ENCODE measurements at regions not wholly inside any gene's neighbourhood (a gene's known extent, or its start where the extent isn't known, plus 50 kb on each side); places are given as distances from the start of the nearest gene placed in this dataset.

GRCh38 chr10:42949287-42949686, 127.6 kb upstream of the RET start:
- H4K20me1 ChIP-seq (ENCODE audit: control insufficient read depth, insufficient read depth, insufficient read length): no peaks in the 10 kb centered on the region
- H3K9me3 Mint-ChIP-seq: peaks cover 4 to 7% of the 10 kb centered on the region in 2 experiments; a peak in 4 of 5 replicates
- H2BK15ac ChIP-seq (ENCODE audit: low read depth, low read length): no peak overlapping the region
- H2BK5ac ChIP-seq (ENCODE audit: insufficient read length, low read length): no peak overlapping the region
- H3K79me1 ChIP-seq (ENCODE audit: insufficient read depth, low read depth, low read length, poor library complexity, severe bottlenecking): no peaks in the 10 kb centered on the region
- no peak overlapping the region for H3K4me3 Mint-ChIP-seq
- H3K27ac ChIP-seq (ENCODE audit: insufficient read length, low read depth, low read length): no peak overlapping the region
- no peak overlapping the region for H4K5ac ChIP-seq (ENCODE audit: insufficient read length, low read depth, low read length)
- H3K36me3 Mint-ChIP-seq (ENCODE audit: insufficient read depth in 1 of 3, low read depth in 3 of 3): peaks cover 0 to 2% (median 0%) of the 10 kb centered on the region in 3 experiments; a peak in 2 of 7 replicates
- peaks cover 15% of the 10 kb centered on the region for H3K27me3 Mint-ChIP-seq (ENCODE audit: low read depth)
- no CpG with 5 or more reads among the region's 2 CpGs for WGBS (ENCODE audit: extremely low coverage, insufficient read length, low lambda C conversion rate)
- peaks cover 4% of the 10 kb centered on the region; the same call in 1 of the 2 replicates for H3K4me1 ChIP-seq (ENCODE audit: insufficient read depth, low read length)
- no peak overlapping the region for H3K4me2 ChIP-seq (ENCODE audit: insufficient read depth, insufficient read length, low read length)
- H3K14ac ChIP-seq (ENCODE audit: insufficient read depth, low read length): no peak overlapping the region
- H3K4ac ChIP-seq (ENCODE audit: low read depth, low read length): no peak overlapping the region
- no peak overlapping the region for H2AK5ac ChIP-seq (ENCODE audit: insufficient read length, low read length)
- no peak overlapping the region for H3K9ac ChIP-seq (ENCODE audit: extremely low read depth, insufficient read length, low read length)
- DNase-seq: no peak
- no peak overlapping the region for H2BK20ac ChIP-seq (ENCODE audit: low read depth, low read length, poor library complexity, severe bottlenecking)
- no peak overlapping the region for H2BK12ac ChIP-seq (ENCODE audit: insufficient read length, low read depth, low read length)
- no peak overlapping the region for H2BK120ac ChIP-seq (ENCODE audit: low read depth, low read length, poor library complexity, severe bottlenecking)
- TF ChIP-seq CTCF (conservative IDR thresholded peaks at IDR 0.05): no peak
- H3K23me2 ChIP-seq (ENCODE audit: insufficient read length, low read depth, low read length, poor library complexity, severe bottlenecking): peaks cover 6% of the 10 kb centered on the region
- H3K9me3 ChIP-seq (ENCODE audit: control insufficient read depth, low read depth, low read length): no peaks in the 10 kb centered on the region
- no peaks in the 10 kb centered on the region for H3K79me2 ChIP-seq (ENCODE audit: insufficient read depth, low read length)
- H3T11ph ChIP-seq (ENCODE audit: low read length): no peak overlapping the region
- no peak overlapping the region for H3K23ac ChIP-seq (ENCODE audit: insufficient read length, low read depth, low read length)
- H2AFZ ChIP-seq (ENCODE audit: low read length): no peak overlapping the region
- no peak overlapping the region for H3K56ac ChIP-seq (ENCODE audit: insufficient read length, low read depth, low read length)
- H3K4me1 Mint-ChIP-seq: peaks cover 15 to 21% of the 10 kb centered on the region in 2 experiments
- H3K27ac Mint-ChIP-seq: no peak overlapping the region
- H4K8ac ChIP-seq (replicated peaks; ENCODE audit: insufficient read length, low read depth, low read length): no peak overlapping the region
- no peaks in the 10 kb centered on the region for H3K27me3 ChIP-seq (ENCODE audit: insufficient read depth, low read length)
- H3K18ac ChIP-seq (ENCODE audit: insufficient read length, low read depth, low read length): no peak overlapping the region
- H4K91ac ChIP-seq (ENCODE audit: insufficient read length, low read depth, low read length): no peak overlapping the region

Data from H9 (cell line).